Vagina (tissue), 2 donors: ENCODE measurements at regions not wholly inside any gene's neighbourhood (a gene's known extent, or its start where the extent isn't known, plus 50 kb on each side); places are given as distances from the start of the nearest gene placed in this dataset.

ENCODE experiments used
- DNase-seq, 2 donors: peaks; one replicate each; pipeline ENCODE4 v3.0.0-alpha.2; 2017; ENCODE audit errors: extremely low spot score in 2 of 2
- H3K27ac ChIP-seq: fragments of 200-600 bp; sonication (generic); one replicate; pipeline ENCODE4 v1.5.1; 2019
- H3K27me3 ChIP-seq: fragments of 200-600 bp; sonication (generic); one replicate; pipeline ENCODE4 v1.5.1; 2019
- H3K36me3 ChIP-seq, 2 donors: fragments of 200-600 bp; sonication (generic); one replicate each; pipeline ENCODE4 v1.5.1; 2017 to 2019
- H3K4me1 ChIP-seq: fragments of 200-600 bp; sonication (generic); one replicate; pipeline ENCODE4 v1.5.1; 2019
- H3K4me3 ChIP-seq, 2 donors: fragments of 200-600 bp; sonication (generic); 1 replicate in 1 of 2; 2 replicates in 1 of 2; pipeline ENCODE4 v1.5.1; 2016 to 2019
- H3K9me3 ChIP-seq: fragments of 200-600 bp; sonication (generic); one replicate; pipeline ENCODE4 v1.5.1; 2019
- POLR2A ChIP-seq, 2 donors: fragments of 450-650 bp; IDR thresholded peaks; one replicate each; pipeline ENCODE4 v1.6.1; 2017; ENCODE audit warnings: antibody characterized with exemption in 2 of 2, mild to moderate bottlenecking in 2 of 2, moderate library complexity in 2 of 2
- POLR2AphosphoS5 ChIP-seq, 2 donors: sonication (generic); formaldehyde crosslinking; IDR thresholded peaks; one replicate each; pipeline ENCODE4 v1.9.0; 2017; ENCODE audit warnings: antibody characterized with exemption in 2 of 2, mild to moderate bottlenecking in 2 of 2, low read depth in 1 of 2; ENCODE audit not compliant: insufficient read depth in 1 of 2
- intact Hi-C: fragments of 100-400 bp; cut with DNase I; formaldehyde crosslinking; loops from one replicate; pipeline ENCODE4 v1.15.1; 2023
- TF ChIP-seq, protein P1 (sequence below), 3 experiments: fragments of 450-650 bp in 2 of 3; fragments of 200-600 bp in 1 of 3; sonication (generic) in 1 of 3; IDR thresholded peaks; one replicate each; pipeline ENCODE4 v1.5.1; 2017 to 2019; ENCODE audit warnings: antibody characterized with exemption in 3 of 3, mild to moderate bottlenecking in 2 of 3, moderate library complexity in 2 of 3

DNA sequence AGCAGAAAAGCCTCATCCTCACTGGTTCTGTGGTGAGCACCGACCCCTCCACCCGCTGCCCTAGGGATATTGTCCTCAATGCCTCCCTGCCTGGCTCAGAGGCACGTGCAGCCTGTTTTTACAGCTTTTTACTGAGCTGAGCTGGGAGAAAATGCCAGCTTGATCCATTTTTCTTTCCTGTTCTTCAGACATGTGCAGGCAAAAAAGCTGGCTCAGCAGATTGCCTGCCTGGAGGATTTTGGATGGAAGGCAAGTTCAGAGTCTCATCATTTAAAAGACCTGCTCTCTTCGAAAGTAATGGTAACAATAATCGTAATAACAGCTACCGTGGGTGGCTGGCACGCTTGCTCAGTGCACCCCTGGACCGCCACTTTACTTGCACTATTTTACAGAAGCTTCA lies 135.0 kb upstream of the SMIM23 start:
- DNase-seq: no peak
- no peak overlapping the region for H3K27ac ChIP-seq
- no peaks in the 10 kb centered on the region for H3K36me3 ChIP-seq
- TF ChIP-seq POLR2A (IDR thresholded peaks at IDR 0.05) (no peak), POLR2AphosphoS5 (IDR thresholded peaks at IDR 0.05; ENCODE audit: insufficient read depth in 1 of 2, low read depth in 1 of 2) (no peak)
- TF ChIP-seq, protein P1, sequence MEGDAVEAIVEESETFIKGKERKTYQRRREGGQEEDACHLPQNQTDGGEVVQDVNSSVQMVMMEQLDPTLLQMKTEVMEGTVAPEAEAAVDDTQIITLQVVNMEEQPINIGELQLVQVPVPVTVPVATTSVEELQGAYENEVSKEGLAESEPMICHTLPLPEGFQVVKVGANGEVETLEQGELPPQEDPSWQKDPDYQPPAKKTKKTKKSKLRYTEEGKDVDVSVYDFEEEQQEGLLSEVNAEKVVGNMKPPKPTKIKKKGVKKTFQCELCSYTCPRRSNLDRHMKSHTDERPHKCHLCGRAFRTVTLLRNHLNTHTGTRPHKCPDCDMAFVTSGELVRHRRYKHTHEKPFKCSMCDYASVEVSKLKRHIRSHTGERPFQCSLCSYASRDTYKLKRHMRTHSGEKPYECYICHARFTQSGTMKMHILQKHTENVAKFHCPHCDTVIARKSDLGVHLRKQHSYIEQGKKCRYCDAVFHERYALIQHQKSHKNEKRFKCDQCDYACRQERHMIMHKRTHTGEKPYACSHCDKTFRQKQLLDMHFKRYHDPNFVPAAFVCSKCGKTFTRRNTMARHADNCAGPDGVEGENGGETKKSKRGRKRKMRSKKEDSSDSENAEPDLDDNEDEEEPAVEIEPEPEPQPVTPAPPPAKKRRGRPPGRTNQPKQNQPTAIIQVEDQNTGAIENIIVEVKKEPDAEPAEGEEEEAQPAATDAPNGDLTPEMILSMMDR (IDR thresholded peaks at IDR 0.05): no peak
- H3K27me3 ChIP-seq: no peaks in the 10 kb centered on the region
- no peak overlapping the region for H3K4me3 ChIP-seq
- intact Hi-C loops: no loop called here
- H3K4me1 ChIP-seq: no peaks in the 10 kb centered on the region
- H3K9me3 ChIP-seq: no peaks in the 10 kb centered on the region

DNA sequence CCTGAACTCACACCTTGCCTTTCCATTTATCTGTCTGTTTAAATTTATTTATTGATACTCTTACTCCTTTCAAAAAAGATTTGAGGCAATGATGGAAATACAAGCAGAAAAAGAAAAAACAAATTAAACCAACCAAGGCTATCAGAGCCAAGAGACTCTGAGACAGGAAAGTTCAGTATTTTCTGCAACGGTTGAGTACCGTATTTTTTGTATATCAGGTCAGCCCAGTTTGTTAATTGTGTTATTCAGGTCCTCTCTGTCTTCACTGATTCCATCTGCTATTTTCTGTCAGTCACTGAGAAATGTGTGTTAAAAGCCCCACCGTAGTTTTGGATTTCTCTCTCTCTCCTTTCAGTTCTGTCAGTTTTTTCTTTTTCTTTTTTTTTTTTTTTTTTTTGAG lies 134.5 kb upstream of the SMIM23 start:
- TF ChIP-seq, protein P1 (IDR thresholded peaks at IDR 0.05): no peak
- TF ChIP-seq POLR2AphosphoS5 (IDR thresholded peaks at IDR 0.05; ENCODE audit: insufficient read depth in 1 of 2, low read depth in 1 of 2): no peak
- TF ChIP-seq POLR2A (IDR thresholded peaks at IDR 0.05): no peak

DNA sequence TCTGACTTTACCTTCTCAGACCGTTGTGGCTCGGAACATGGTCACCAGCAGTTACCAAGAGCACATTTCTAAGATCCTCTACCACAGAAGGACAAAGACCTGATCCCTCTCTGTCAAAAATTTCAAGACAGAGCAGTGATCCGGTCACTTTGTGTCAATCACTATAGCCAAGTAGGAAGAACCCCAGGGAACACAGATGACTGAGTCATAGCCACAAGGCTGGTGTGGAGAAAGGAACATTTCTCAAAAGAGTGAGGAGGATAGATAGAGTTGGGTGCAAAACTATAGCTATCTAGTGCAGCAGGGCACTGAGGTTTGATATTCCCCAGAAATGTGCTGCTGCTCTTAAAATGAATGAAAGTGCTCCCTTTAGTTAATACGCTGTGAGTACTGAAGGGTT lies 130.7 kb upstream of the SMIM23 start:
- no peaks in the 10 kb centered on the region for H3K9me3 ChIP-seq
- H3K4me1 ChIP-seq: no peaks in the 10 kb centered on the region
- no peaks in the 10 kb centered on the region for H3K36me3 ChIP-seq
- no peak overlapping the region for H3K27ac ChIP-seq
- DNase-seq: no peak
- H3K27me3 ChIP-seq: no peaks in the 10 kb centered on the region
- H3K4me3 ChIP-seq: no peak overlapping the region
- TF ChIP-seq, protein P1 (IDR thresholded peaks at IDR 0.05): no peak
- TF ChIP-seq POLR2AphosphoS5 (IDR thresholded peaks at IDR 0.05; ENCODE audit: insufficient read depth in 1 of 2, low read depth in 1 of 2) (no peak), POLR2A (IDR thresholded peaks at IDR 0.05) (no peak)
- intact Hi-C loops: no loop called here

More for the DNA sequence above, 134.5 kb upstream of the SMIM23 start:
- Histone ChIP-seq H3K4me1 (no peaks in the 10 kb centered on the region), H3K4me3 (no peak overlapping the region), H3K9me3 (no peaks in the 10 kb centered on the region), H3K36me3 (no peaks in the 10 kb centered on the region), H3K27me3 (no peaks in the 10 kb centered on the region), H3K27ac (no peak overlapping the region)
- intact Hi-C loops: no loop called here
- DNase-seq: no peak

DNA sequence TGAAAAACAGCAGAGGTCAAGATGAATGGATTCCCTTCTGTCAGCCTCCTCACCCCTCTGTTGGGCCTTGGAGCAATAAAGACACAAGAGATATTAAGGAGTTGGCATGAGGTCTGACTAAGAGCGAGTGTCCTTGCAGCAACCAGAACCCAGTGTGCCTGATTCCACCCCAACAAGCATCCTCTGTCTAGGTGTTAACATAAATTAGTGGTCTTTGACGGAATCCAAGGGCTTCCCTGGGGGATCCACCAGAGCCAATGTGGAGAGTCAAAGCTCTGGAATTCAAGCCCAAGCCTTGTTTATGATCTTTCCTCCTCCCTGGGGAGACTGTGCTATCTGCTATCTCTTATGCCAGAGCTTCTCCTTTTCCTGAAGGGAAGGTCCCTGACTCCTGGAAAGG lies 128.1 kb upstream of the SMIM23 start:
- Histone ChIP-seq H3K4me1 (no peaks in the 10 kb centered on the region), H3K27me3 (no peaks in the 10 kb centered on the region), H3K4me3 (no peak overlapping the region), H3K9me3 (no peaks in the 10 kb centered on the region), H3K36me3 (no peaks in the 10 kb centered on the region), H3K27ac (no peak overlapping the region)
- intact Hi-C loops: no loop called here
- TF ChIP-seq, protein P1 (IDR thresholded peaks at IDR 0.05): no peak
- TF ChIP-seq POLR2A (IDR thresholded peaks at IDR 0.05) (no peak), POLR2AphosphoS5 (IDR thresholded peaks at IDR 0.05; ENCODE audit: insufficient read depth in 1 of 2, low read depth in 1 of 2) (no peak)
- DNase-seq: no peak

DNA sequence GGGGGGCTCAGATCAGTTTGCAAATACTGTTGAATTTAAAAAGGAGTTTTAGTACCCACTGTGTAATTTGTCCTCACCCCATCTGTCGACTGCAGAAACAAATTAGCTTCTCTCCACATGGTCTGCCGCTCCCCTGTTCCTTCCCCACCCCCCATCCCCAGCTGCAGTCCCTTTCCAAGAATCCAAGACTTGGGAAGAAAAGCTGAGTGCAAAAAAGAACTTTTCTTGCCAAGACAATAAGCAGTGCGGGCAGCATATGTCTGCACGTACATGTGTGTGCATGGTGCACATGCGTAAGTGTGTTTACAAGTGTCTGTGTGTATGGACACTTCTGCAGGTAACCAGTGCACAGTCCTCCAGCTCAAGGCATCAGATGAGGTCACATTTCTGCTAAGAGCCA lies 125.7 kb upstream of the SMIM23 start:
- no peak for DNase-seq
- H3K9me3 ChIP-seq: no peaks in the 10 kb centered on the region
- no peak overlapping the region for H3K4me3 ChIP-seq
- intact Hi-C loops: no loop called here
- no peak overlapping the region for H3K27ac ChIP-seq
- TF ChIP-seq, protein P1 (IDR thresholded peaks at IDR 0.05): no peak
- H3K27me3 ChIP-seq: no peaks in the 10 kb centered on the region
- no peaks in the 10 kb centered on the region for H3K36me3 ChIP-seq
- no peaks in the 10 kb centered on the region for H3K4me1 ChIP-seq
